RWPE1 (cell line): ENCODE measurements at regions not wholly inside any gene's neighbourhood (a gene's known extent, or its start where the extent isn't known, plus 50 kb on each side); places are given as distances from the start of the nearest gene placed in this dataset.

Experiments
- CTCF ChIA-PET: fragments of 350-600 bp; sonication (Branson Sonifier 250); formaldehyde crosslinking; extraction: SDS; loops from one replicate; lab custom pipeline; 2021; lab: Yijun Ruan, JAX
- POLR2A ChIA-PET: fragments of 400-600 bp; formaldehyde crosslinking; extraction: SDS; loops from one replicate; lab custom pipeline; 2020; ENCODE audit warnings: antibody characterized with exemption; ENCODE audit not compliant: low non-redundant PET; lab: Yijun Ruan, JAX
- DNase-seq: peaks from one replicate; pipeline ENCODE4 v3.0.0; 2012; ENCODE audit warnings: low spot score
- H3K27ac ChIP-seq: fragments of 450-650 bp; 2 replicates; pipeline ENCODE4 v1.5.1; 2017
- TF ChIP-seq, protein P1 (sequence below): fragments of 450-650 bp; conservative IDR thresholded peaks from 2 replicates; pipeline ENCODE4 v1.5.1; 2017; ENCODE audit warnings: low read depth, mild to moderate bottlenecking

DNA sequence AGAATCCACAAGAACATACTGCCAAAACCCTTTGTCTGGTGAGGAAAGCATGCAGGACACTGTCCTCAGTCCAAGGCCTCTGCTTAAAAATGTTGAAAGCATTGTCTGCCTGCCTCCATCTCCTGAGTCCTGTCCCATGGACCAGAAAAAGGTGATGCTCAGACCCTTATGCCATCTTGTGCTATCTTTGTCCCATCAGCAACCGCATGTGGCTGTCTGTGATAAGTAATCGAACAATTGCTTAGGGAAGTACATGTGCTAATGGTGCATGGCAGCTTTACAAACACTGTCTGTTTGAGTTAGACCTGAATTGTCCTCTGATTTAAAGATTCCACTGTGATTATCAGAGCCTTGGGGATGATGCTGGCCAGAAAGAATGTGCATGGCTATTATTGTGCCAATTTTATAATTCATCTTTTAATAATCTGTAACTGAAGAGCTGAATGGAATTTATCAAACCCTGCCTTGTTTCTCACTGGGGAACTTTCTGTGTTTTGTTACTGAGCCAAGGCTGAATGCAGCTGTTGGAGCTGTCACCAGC lies 177.5 kb downstream of the DACT1 start:
- ChIA-PET CTCF (no interaction called here), POLR2A (no interaction called here)
- DNase-seq: no peak
- no peak overlapping the region for H3K27ac ChIP-seq
- TF ChIP-seq, protein P1, sequence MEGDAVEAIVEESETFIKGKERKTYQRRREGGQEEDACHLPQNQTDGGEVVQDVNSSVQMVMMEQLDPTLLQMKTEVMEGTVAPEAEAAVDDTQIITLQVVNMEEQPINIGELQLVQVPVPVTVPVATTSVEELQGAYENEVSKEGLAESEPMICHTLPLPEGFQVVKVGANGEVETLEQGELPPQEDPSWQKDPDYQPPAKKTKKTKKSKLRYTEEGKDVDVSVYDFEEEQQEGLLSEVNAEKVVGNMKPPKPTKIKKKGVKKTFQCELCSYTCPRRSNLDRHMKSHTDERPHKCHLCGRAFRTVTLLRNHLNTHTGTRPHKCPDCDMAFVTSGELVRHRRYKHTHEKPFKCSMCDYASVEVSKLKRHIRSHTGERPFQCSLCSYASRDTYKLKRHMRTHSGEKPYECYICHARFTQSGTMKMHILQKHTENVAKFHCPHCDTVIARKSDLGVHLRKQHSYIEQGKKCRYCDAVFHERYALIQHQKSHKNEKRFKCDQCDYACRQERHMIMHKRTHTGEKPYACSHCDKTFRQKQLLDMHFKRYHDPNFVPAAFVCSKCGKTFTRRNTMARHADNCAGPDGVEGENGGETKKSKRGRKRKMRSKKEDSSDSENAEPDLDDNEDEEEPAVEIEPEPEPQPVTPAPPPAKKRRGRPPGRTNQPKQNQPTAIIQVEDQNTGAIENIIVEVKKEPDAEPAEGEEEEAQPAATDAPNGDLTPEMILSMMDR: no peak

DNA sequence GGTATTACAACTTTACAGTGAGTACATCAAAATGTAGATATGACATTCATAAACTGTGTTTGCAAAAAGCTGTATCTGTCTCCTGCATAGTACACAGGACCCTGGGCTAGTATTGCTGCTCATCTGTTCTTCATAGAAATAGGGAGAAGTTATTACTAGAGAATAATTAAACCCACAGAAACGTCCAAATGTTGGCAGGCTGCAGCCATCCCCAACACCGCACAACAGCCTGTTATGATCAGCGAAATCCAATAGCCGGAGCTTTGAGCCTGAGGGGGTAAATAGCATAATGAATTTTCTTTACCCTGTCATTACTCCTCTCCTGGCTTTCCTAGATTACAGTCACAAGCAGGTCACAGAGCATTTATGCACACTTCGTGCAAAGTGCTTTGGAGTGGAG lies 178.0 kb downstream of the DACT1 start:
- no peak for DNase-seq
- ChIA-PET POLR2A (no interaction called here), CTCF (no interaction called here)
- TF ChIP-seq, protein P1: no peak
- no peak overlapping the region for H3K27ac ChIP-seq

DNA sequence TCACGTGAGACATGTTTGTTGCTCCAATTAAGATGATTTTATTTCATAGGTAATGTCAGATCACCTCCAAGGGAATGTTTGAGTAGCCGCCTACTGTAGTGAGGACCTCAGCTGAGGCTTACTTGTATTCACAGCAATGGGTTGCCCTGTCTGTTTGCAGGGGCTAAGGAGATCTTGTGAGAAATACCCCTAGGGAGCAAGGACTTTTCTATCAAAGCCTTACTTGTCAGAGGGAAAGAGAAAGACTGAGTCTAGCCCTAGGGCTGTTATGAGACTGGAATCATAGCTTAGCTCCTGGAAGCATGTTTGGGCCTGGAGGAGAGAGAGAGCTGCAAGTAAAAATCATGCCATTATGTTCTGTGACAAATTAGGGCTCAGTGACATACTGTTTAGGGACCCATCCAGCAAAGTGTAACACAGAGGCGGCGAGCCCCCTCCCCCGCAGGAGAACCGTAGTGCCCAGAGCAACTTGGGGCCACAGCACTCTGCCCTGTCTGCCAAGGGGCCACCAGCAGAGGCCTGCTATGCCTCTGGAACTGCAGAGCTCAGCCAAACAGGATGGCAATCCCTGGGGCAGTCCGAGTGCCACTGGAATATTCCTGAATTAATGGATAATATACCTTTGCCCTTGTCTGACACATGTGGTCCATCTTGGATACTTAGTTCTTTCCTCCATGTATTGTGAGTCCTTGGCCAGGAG lies 178.8 kb downstream of the DACT1 start:
- ChIA-PET CTCF (interaction anchor here (0.6 kb wide), 1 partner anchor 1117 kb away, joined by 5 read pairs; no protein-coding TSS in a partner anchor), POLR2A (no interaction called here)
- TF ChIP-seq, protein P1: no peak
- no peak for DNase-seq
- H3K27ac ChIP-seq: no peak overlapping the region

DNA sequence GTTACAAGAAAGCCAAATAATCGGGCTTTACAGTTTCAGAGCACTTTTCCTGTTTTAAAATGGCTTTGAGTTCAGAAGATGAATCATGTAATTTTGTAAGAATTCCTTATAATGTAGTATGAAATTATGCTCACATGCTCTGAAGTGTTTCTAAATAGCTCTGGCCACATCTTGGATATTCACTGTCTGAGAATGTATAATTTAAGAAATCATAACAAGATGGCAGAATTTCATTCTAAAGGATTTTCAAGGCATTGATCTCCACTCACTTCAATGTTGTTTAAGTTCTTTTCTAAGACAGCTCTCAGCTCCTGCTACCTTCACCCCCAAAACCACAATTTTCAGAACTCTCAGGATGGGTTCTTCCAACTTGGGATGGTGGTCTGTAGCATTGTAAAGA lies 180.1 kb downstream of the DACT1 start:
- TF ChIP-seq, protein P1: no peak
- ChIA-PET CTCF (interaction anchor here (0.9 kb wide), 1 partner anchor 23 kb away, joined by 3 read pairs; no protein-coding TSS in a partner anchor), POLR2A (no interaction called here)
- DNase-seq: no peak
- no peak overlapping the region for H3K27ac ChIP-seq

DNA sequence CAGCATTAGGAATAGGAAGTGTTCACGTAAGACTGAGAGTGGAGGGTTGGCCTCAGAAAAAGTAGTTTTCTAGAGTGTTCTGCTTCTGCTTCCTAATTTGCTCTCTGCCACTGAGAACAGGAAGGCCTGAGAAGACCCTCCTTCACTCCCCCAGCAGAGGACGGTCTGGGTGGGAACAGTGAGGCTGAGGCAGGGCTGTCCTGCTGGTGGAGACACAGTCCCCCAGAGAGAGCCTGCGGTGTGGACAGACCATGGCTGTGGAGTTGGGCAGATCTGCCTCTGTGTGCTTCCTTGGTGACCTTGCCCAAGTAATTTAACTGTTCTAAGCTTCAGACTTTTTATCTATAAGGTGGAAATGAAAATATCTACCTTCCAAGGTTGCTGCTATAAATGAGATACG lies 182.3 kb downstream of the DACT1 start:
- no peak overlapping the region for H3K27ac ChIP-seq
- CTCF ChIA-PET: no interaction called here
- TF ChIP-seq, protein P1: no peak
- POLR2A ChIA-PET: no interaction called here
- no peak for DNase-seq

DNA sequence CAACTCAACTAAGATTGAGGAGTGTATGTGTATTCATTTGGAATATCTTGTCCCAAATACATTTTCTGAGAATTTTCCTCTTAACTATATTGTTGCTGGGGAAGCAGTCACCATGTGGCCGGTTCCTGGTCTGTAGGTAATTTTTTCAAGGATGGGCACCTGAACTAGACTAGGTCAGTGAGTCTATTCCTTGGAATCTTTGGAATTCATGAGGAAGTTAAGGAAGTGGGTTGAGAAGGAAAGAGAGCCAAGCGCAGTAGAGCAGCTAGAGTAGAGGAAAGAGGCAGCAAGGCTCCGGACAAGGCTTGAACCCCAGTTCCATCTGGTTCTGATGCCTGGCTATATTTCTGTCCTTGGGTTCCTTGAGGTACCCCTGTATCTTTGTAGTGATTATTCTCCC lies 183.7 kb downstream of the DACT1 start:
- CTCF ChIA-PET: no interaction called here
- TF ChIP-seq, protein P1: no peak
- DNase-seq: peak; percentile 57
- POLR2A ChIA-PET: no interaction called here
- H3K27ac ChIP-seq: no peak overlapping the region
